Keratinocyte (primary cell): ENCODE measurements at regions not wholly inside any gene's neighbourhood (a gene's known extent, or its start where the extent isn't known, plus 50 kb on each side); places are given as distances from the start of the nearest gene placed in this dataset.

Experiments used
- DNase-seq: peaks from one replicate; pipeline ENCODE4 v3.0.0-alpha.2; 2011; ENCODE audit warnings: low read depth, missing footprints, low spot score
- FAIRE-seq: peaks from 2 replicates; lab custom pipeline; 2011; peaks lifted over from hg19 to GRCh38; lab: Jason Lieb, UNC
- H2AFZ ChIP-seq: 2 replicates; pipeline ENCODE4 v1.6.0; 2012; ENCODE audit warnings: low read length, control low read depth, inconsistent platforms; ENCODE audit not compliant: control insufficient read depth
- H3K27ac ChIP-seq: 2 replicates; pipeline ENCODE4 v1.5.1; 2011; ENCODE audit warnings: low read length; ENCODE audit not compliant: control insufficient read depth, insufficient read depth
- H3K27me3 ChIP-seq: 3 replicates; pipeline ENCODE4 v1.6.0; 2011; ENCODE audit warnings: low read length; ENCODE audit not compliant: control insufficient read depth, insufficient read depth; ENCODE audit errors: extremely low read depth
- H3K36me3 ChIP-seq, 2 experiments: 2 replicates in 1 of 2; 3 replicates in 1 of 2; pipeline ENCODE4 v1.5.1; 2011; ENCODE audit warnings: low read length in 2 of 2, mild to moderate bottlenecking in 1 of 2; ENCODE audit not compliant: control insufficient read depth in 2 of 2, insufficient read depth in 2 of 2; ENCODE audit errors: extremely low read depth in 1 of 2
- H3K4me1 ChIP-seq: 3 replicates; pipeline ENCODE4 v1.5.1; 2011; ENCODE audit warnings: low read length; ENCODE audit not compliant: control insufficient read depth, insufficient read depth; ENCODE audit errors: extremely low read depth
- H3K4me2 ChIP-seq: 3 replicates; pipeline ENCODE4 v1.6.0; 2011; ENCODE audit warnings: low read depth, low read length; ENCODE audit not compliant: control insufficient read depth, insufficient read depth; ENCODE audit errors: extremely low read depth
- H3K4me3 ChIP-seq, 3 experiments: fragments of 200-600 bp in 1 of 3; sonication (generic) in 1 of 3; 2 replicates in 2 of 3; 3 replicates in 1 of 3; pipeline ENCODE4 v1.5.1; 2011 to 2016; ENCODE audit warnings: low read length in 3 of 3, mild to moderate bottlenecking in 3 of 3, control low read depth in 2 of 3, inconsistent platforms in 1 of 3, low read depth in 1 of 3, mixed read lengths in 1 of 3, mixed run types in 1 of 3, moderate library complexity in 1 of 3; ENCODE audit not compliant: control insufficient read depth in 2 of 3, insufficient read depth in 2 of 3; ENCODE audit errors: extremely low read depth in 1 of 3
- H3K79me2 ChIP-seq: 2 replicates; pipeline ENCODE4 v1.6.0; 2012; ENCODE audit warnings: low read length; ENCODE audit not compliant: control insufficient read depth, insufficient read depth
- H3K9ac ChIP-seq: 3 replicates; pipeline ENCODE4 v1.6.0; 2011; ENCODE audit warnings: low read length; ENCODE audit not compliant: control insufficient read depth, insufficient read depth; ENCODE audit errors: extremely low read depth
- H3K9me1 ChIP-seq: 3 replicates; pipeline ENCODE4 v1.6.0; 2011; ENCODE audit warnings: low read length; ENCODE audit not compliant: control insufficient read depth, insufficient read depth; ENCODE audit errors: extremely low read depth
- H3K9me3 ChIP-seq: 2 replicates; pipeline ENCODE4 v1.5.1; 2012; ENCODE audit warnings: low read depth, low read length; ENCODE audit not compliant: control insufficient read depth
- H4K20me1 ChIP-seq: 3 replicates; pipeline ENCODE4 v1.6.0; 2011; ENCODE audit warnings: low read length; ENCODE audit not compliant: control insufficient read depth, insufficient read depth; ENCODE audit errors: extremely low read depth
- CTCF ChIP-seq, 3 experiments: IDR thresholded peaks in 1 of 3; conservative IDR thresholded peaks in 1 of 3; optimal IDR thresholded peaks in 1 of 3; 2 replicates in 2 of 3; 3 replicates in 1 of 3; pipeline versions ENCODE3 to v1.5.1; 2011; ENCODE audit warnings: low read length in 3 of 3, mild to moderate bottlenecking in 3 of 3, moderate library complexity in 2 of 3, control low read depth in 1 of 3, inconsistent platforms in 1 of 3; ENCODE audit not compliant: insufficient read depth in 2 of 3; ENCODE audit errors: extremely low read depth in 1 of 3
- EZH2 ChIP-seq: IDR thresholded peaks from one replicate; pipeline ENCODE4 v1.6.1; 2012; ENCODE audit warnings: inconsistent platforms, mild to moderate bottlenecking, low read length, moderate library complexity
- dilution Hi-C: fragments of 300-500 bp; cut with MboI; formaldehyde crosslinking; loops from one replicate; pipeline ENCODE4 v1.7.0; 2020; ENCODE audit warnings: low sequenced_read_pairs; ENCODE audit not compliant: extremely low pct_ligation_motif_present

GRCh38 chr2:65789923-65790675 lies 357.7 kb upstream of the SPRED2 start:
- DNase-seq (no peak), FAIRE-seq (no peak)
- Histone ChIP-seq H3K36me3 (no peaks in the 10 kb centered on the region), H3K9me1 (no peaks in the 10 kb centered on the region), H2AFZ (no peak overlapping the region), H3K27me3 (no peaks in the 10 kb centered on the region), H3K27ac (no peak overlapping the region), H3K4me1 (no peaks in the 10 kb centered on the region), H3K79me2 (no peaks in the 10 kb centered on the region), H3K4me2 (no peak overlapping the region), H4K20me1 (no peaks in the 10 kb centered on the region), H3K4me3 (no peak overlapping the region), H3K9ac (no peak overlapping the region), H3K9me3 (no peaks in the 10 kb centered on the region)
- dilution Hi-C loops = no loop called here
- TF ChIP-seq CTCF (optimal IDR thresholded peaks at IDR 0.05 in 1 of 3, IDR thresholded peaks at IDR 0.05 in 1 of 3, conservative IDR thresholded peaks at IDR 0.05 in 1 of 3; ENCODE audit: extremely low read depth in 1 of 3, insufficient read depth in 2 of 3, low read length in 3 of 3) (no peak), EZH2 (no peak)

- no peak for TF ChIP-seq EZH2
- no peak for TF ChIP-seq CTCF (optimal IDR thresholded peaks at IDR 0.05 in 1 of 3, IDR thresholded peaks at IDR 0.05 in 1 of 3, conservative IDR thresholded peaks at IDR 0.05 in 1 of 3; ENCODE audit: extremely low read depth in 1 of 3, insufficient read depth in 2 of 3, low read length in 3 of 3)
- no peak overlapping the region for H3K9ac ChIP-seq
- H3K4me2 ChIP-seq = no peak overlapping the region
- no peak overlapping the region for H2AFZ ChIP-seq
- dilution Hi-C loops = no loop called here
- H3K4me1 ChIP-seq = no peaks in the 10 kb centered on the region
- H3K4me3 ChIP-seq = no peak overlapping the region
- no peaks in the 10 kb centered on the region for H3K79me2 ChIP-seq
- H3K9me1 ChIP-seq = no peaks in the 10 kb centered on the region
- DNase-seq = no peak
- no peaks in the 10 kb centered on the region for H3K9me3 ChIP-seq
- H3K27me3 ChIP-seq = no peaks in the 10 kb centered on the region
- H4K20me1 ChIP-seq = no peaks in the 10 kb centered on the region
- H3K27ac ChIP-seq = no peak overlapping the region
- FAIRE-seq = no peak
- H3K36me3 ChIP-seq = no peaks in the 10 kb centered on the region
Observed at GRCh38 chr2:65788556-65788955, 356.2 kb upstream of the SPRED2 start.
